HS-27A (cell line): ENCODE measurements at regions not wholly inside any gene's neighbourhood (a gene's known extent, or its start where the extent isn't known, plus 50 kb on each side); places are given as distances from the start of the nearest gene placed in this dataset.
"Not testable (repeated sequence)": the region's sequence is repeated elsewhere in the genome, so short reads cannot be mapped to it uniquely, and the experiment has no call there.

Experiments
- DNase-seq: peaks from one replicate; pipeline ENCODE4 v3.0.0-alpha.2; 2012; ENCODE audit warnings: low read depth, missing footprints

DNA sequence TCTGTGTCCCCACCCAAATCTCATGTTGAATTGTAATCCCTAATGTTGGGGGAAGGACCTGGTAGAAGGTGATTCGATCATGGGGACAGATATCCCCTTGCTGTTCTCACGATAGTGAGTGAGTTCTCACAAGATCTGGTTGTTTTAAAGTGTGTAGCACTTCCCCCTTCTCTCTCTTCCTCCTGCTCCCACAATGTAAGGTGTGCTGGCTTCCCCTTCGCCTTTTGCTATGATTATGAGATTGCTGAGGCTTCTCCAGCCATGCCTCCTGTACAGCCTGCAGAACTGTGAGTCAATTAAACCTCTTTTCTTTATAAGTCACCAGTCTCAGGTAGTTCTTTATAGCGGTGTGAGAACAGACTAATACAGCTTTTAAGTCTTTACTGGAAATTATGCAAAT lies 193.3 kb upstream of the RBBP8 start:
- DNase-seq: no peak

GRCh38 chr18:22741318-22741717 lies 191.8 kb upstream of the RBBP8 start:
- DNase-seq: no peak

- no peak for DNase-seq
Observed at GRCh38 chr18:22742409-22742808, 190.7 kb upstream of the RBBP8 start.

DNA sequence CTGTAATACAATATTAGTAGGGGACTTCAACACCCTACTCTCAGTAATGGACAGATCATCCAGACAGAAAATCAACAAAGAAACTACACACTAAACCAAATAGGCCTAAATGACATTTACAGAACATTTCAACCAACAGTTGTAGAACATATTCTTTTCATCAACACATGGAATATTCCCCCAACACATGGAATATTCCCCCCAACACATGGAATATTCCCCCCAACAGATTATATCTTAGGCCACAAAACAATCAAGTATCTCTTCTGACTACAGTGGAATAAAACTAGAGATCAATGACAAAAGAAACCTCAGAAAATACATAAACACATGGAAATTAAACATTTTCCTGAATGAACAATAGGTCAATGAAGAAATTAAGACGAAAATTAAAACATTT lies 187.2 kb upstream of the RBBP8 start:
- DNase-seq: no peak

DNA sequence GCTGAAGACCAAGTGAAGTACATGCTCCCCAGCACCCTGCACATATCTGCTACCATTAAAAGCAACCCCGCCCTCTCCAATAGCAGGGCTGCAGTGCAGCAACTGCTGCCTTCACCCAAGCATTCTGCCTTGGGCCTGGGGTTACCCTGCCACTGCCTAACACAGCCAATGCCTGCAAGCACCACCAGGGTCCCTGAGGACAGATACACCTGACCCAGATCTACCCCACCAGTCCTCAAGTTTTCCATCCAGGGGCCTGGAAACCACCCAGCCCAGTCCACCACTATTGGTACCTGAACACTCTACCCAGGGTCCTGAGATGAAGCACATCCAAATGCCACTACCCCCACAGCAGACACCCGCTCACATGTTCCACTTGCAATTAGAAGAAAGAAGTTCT lies 181.1 kb upstream of the RBBP8 start:
- no peak for DNase-seq

GRCh38 chr18:22753130-22753831 lies 179.8 kb upstream of the RBBP8 start:
- DNase-seq: no peak

GRCh38 chr18:22764005-22764404 lies 169.1 kb upstream of the RBBP8 start:
- DNase-seq: not testable (repeated sequence)

DNA sequence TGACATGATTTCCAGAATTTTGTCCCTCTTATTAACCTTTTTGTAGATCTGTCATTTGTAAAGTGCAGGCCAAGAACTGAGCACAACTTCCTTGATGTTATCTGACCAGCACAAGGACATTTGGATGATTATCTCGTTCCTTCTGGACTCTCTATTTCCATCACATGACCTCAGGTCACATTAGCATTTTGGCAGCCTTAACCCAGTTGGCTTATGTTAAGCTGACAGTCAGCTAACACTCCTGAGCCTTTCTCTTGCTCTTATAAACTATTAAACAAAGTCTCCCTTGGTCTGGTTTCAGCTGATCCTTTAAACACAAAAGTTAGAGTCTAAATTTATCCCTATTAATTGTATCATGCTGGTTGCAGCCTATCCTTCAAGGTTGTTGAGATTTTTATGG lies 167.2 kb upstream of the RBBP8 start:
- no peak for DNase-seq

DNA sequence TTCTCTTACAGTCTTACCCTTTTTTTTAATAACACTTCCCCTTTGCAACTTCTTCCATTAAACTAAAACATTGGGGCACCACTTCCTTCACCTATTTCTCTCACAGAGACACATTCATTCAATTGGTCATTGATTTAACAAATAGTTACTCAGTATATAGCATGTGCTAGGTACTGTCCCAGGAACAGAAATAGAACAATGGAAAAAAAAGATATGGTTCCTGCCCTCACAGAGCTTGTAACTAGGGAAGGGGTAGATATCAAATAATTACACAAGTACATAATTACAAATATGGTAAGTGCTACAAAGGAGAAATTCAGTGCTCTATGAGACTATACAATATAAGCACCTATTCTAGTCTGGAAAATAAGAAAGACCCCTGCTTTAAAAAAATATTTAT lies 165.5 kb upstream of the RBBP8 start:
- no peak for DNase-seq

- no peak for DNase-seq
Observed at GRCh38 chr18:22773944-22774343, 159.2 kb upstream of the RBBP8 start.

DNA sequence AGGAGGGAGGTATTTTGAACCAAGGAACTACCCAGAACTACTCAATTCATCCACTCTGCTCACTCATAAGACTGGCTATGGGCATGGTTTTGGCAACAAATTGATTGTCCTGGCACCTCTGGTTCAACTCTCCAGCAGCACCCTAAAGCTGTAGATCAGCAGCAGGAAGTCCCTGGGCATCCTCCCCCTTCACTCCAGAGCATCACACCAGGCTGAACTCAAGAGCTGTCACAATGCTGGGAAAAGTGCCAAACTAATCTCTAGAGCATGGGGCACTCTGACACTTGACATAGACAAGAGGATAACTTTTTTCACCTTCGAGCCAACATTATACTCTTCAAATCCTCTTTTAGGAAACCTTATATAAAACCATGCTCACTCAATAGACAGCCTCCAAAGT lies 154.1 kb upstream of the RBBP8 start:
- DNase-seq: no peak

- DNase-seq: no peak
Observed at GRCh38 chr18:22783245-22783644, 149.9 kb upstream of the RBBP8 start.

GRCh38 chr18:22783662-22784076 lies 149.5 kb upstream of the RBBP8 start:
- DNase-seq: no peak

DNA sequence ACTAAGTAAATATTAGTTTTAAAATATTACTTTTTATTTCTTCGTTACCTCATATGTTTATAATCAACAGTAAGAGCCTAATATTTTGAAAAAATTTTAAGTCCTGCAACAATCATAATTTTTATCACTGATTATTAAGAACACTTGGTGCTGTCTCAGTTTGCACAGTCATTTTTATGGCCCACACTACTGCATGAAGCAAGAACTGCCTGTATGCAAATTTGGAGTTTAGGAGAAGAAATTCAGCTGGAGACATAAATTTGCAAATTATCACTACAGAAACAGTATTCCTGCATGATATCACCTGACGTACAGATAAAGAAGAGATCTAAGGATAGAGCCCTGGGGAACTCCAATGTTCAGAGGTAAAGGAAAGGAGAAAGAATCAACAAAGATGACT lies 144.1 kb upstream of the RBBP8 start:
- no peak for DNase-seq

GRCh38 chr18:22789600-22789999 lies 143.5 kb upstream of the RBBP8 start:
- no peak for DNase-seq

GRCh38 chr18:22790545-22791309 lies 142.4 kb upstream of the RBBP8 start:
- DNase-seq: no peak

- no peak for DNase-seq
Observed at GRCh38 chr18:22791310-22791610, 141.9 kb upstream of the RBBP8 start.

DNA sequence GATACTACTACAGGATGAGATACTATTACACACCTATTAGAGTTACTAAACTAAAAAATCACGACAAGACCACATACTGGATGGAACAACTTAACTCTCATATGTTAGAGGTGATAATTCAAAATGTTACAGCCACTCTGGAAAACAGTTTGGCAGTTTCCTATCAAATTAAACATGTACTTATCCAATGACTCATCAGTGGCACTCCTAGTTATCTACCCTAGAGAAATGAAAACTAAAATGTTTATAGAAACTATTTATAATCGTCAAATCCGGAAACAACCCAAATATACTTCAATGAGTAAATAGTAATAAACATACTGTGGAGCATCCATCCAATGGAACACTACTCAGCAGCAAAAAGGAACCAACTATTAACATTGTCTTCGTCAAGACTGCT lies 137.0 kb upstream of the RBBP8 start:
- no peak for DNase-seq

GRCh38 chr18:22800551-22800951 lies 132.6 kb upstream of the RBBP8 start:
- no peak for DNase-seq

DNA sequence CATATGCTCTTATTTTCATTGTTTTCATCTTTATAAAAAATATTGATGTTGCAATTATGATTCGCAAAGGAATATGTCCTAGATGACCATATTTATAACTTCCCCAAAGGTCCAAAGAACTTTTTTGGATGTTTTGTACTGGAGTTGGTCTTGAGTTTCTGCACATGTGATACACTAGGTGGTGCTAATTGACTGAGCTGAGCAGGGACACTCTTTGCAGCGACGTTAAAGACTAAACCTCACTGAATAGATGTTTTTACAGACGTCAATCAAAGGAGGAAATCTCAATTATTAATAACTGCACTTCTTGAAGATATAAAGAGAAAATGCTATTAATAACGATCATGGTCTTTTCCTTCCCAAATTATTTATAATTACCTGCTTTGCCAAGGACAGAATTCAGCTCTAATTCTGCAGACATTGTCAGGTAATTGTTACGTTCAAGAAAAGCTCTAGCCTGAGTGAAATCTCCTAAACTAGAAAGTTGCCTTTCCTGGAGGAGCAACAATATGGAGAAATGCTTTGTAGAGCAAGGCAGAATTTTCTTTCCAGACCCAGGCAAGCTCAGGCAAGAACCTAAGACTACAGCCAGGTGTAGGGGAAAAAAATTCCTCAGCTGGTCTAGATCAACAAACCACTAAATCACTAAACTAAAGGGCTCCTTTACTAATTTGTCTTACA lies 119.3 kb upstream of the RBBP8 start:
- no peak for DNase-seq

DNA sequence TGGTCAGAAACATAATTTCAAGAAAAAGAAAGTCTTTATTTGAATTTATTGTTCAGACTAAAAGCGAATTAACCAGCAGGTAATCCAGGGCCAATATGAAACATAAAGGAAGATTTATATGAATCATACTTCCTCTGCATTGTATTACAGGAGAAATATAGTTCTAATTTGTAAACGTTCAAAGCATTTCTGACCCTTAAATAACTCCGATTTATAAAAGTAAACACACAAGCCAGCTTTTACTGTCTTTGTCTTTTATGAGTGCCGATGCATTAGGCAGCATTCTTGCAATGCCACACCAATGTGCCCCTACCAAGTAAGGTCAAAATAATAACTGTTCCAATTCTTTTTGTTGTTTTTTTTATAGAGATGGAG lies 118.8 kb upstream of the RBBP8 start:
- no peak for DNase-seq

- no peak for DNase-seq
Observed at GRCh38 chr18:22816266-22817176, 116.6 kb upstream of the RBBP8 start.
